ENCODE measurements at regions not wholly inside any gene's neighbourhood (a gene's known extent, or its start where the extent isn't known, plus 50 kb on each side); places are given as distances from the start of the nearest gene placed in this dataset.

DNA sequence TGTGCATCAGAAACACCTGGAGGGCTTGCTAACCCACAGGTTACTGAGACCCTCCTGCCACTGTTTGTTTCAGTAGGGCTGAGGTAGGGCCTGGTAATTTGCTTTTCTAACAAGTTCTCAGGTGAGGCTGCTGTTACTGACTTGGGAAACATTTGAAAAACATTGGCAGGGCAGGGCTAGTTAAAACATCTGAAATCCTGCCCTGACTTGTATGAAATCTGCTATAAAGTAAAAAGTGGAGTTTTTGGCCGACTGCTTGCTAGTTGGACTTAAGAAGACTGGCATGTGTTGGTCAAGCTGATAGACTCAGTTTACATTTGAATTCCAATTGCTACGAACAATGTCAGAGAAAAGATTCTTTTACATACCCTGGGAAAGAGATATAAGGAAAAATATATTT, 111.6 kb upstream of the DLX2 start:
- Mint-ChIP-seq H3K4me3 (no peak overlapping the region), H3K9me3 (no peaks in the 10 kb centered on the region), H3K27ac (no peak overlapping the region), H3K27me3 (no peaks in the 10 kb centered on the region), H3K36me3 (ENCODE audit: low read depth) (no peaks in the 10 kb centered on the region), H3K4me1 (ENCODE audit: low read depth) (peaks cover 19% of the 10 kb centered on the region)
- no peak for TF ChIP-seq CTCF (IDR thresholded peaks at IDR 0.05)
- ATAC-seq (no peak), DNase-seq (no peak)
- ChIA-PET POLR2A (no interaction called here), CTCF (no interaction called here)
- intact Hi-C loops (cut with micrococcal nuclease) = no loop called here

GRCh38 chr2:172215172-172215935, 112.7 kb upstream of the DLX2 start:
- no peak for TF ChIP-seq CTCF (IDR thresholded peaks at IDR 0.05)
- Mint-ChIP-seq H3K27me3 (no peaks in the 10 kb centered on the region), H3K36me3 (ENCODE audit: low read depth) (no peaks in the 10 kb centered on the region), H3K27ac (no peak overlapping the region), H3K4me3 (no peak overlapping the region), H3K4me1 (ENCODE audit: low read depth) (peaks cover 23% of the 10 kb centered on the region), H3K9me3 (no peaks in the 10 kb centered on the region)
- no peak for DNase-seq
- POLR2A ChIA-PET = interaction anchor here (1.0 kb wide), 1 partner anchor 250 kb away, joined by 3 read pairs; no protein-coding TSS in a partner anchor
- intact Hi-C loops (cut with micrococcal nuclease) = no loop called here
- no peak for ATAC-seq
- CTCF ChIA-PET = interaction anchor here (0.8 to 1.4 kb wide), 3 partner anchors 11 to 248 kb away, joined by 3 read pairs; no protein-coding TSS in a partner anchor

- no peak for ATAC-seq
- CTCF ChIA-PET = interaction anchor here (0.8 to 1.4 kb wide), 3 partner anchors 12 to 247 kb away, joined by 3 read pairs; no protein-coding TSS in a partner anchor
- POLR2A ChIA-PET = interaction anchor here (1.0 kb wide), 1 partner anchor 249 kb away, joined by 3 read pairs; no protein-coding TSS in a partner anchor
- Mint-ChIP-seq H3K36me3 (ENCODE audit: low read depth) (no peaks in the 10 kb centered on the region), H3K27ac (no peak overlapping the region), H3K27me3 (no peaks in the 10 kb centered on the region), H3K9me3 (no peaks in the 10 kb centered on the region), H3K4me1 (ENCODE audit: low read depth) (peaks cover 23% of the 10 kb centered on the region), H3K4me3 (no peak overlapping the region)
- intact Hi-C loops (cut with micrococcal nuclease) = no loop called here
- DNase-seq = no peak
- no peak for TF ChIP-seq CTCF (IDR thresholded peaks at IDR 0.05)
These were observed 113.2 kb upstream of the DLX2 start for GRCh38 chr2:172215936-172216335.

GRCh38 chr2:172216477-172216876, 113.8 kb upstream of the DLX2 start:
- H3K4me1 Mint-ChIP-seq (ENCODE audit: low read depth) = peaks cover 21% of the 10 kb centered on the region
- no peaks in the 10 kb centered on the region for H3K27me3 Mint-ChIP-seq
- ChIA-PET POLR2A (interaction anchor here (1.0 kb wide), 1 partner anchor 249 kb away, joined by 3 read pairs; no protein-coding TSS in a partner anchor), CTCF (interaction anchor here (0.8 to 1.4 kb wide), 2 partner anchors 12 to 246 kb away, joined by 3 read pairs; no protein-coding TSS in a partner anchor)
- H3K9me3 Mint-ChIP-seq = no peaks in the 10 kb centered on the region
- ATAC-seq = no peak
- no peaks in the 10 kb centered on the region for H3K36me3 Mint-ChIP-seq (ENCODE audit: low read depth)
- intact Hi-C loops (cut with micrococcal nuclease) = no loop called here
- no peak for DNase-seq
- TF ChIP-seq CTCF (IDR thresholded peaks at IDR 0.05) = no peak
- H3K27ac Mint-ChIP-seq = no peak overlapping the region
- H3K4me3 Mint-ChIP-seq = no peak overlapping the region

GRCh38 chr2:172219201-172219600, 116.5 kb upstream of the DLX2 start:
- H3K36me3 Mint-ChIP-seq (ENCODE audit: low read depth) = no peaks in the 10 kb centered on the region
- POLR2A ChIA-PET = interaction anchor here (1.2 kb wide), 1 partner anchor 12 kb away, joined by 5 read pairs; no protein-coding TSS in a partner anchor
- CTCF ChIA-PET = interaction anchor here (1.2 to 3.3 kb wide), 4 partner anchors 12 to 242 kb away, joined by 3 to 15 read pairs (median 4); no protein-coding TSS in a partner anchor
- no peaks in the 10 kb centered on the region for H3K27me3 Mint-ChIP-seq
- ATAC-seq (no peak), DNase-seq (no peak)
- intact Hi-C loops (cut with micrococcal nuclease) = no loop called here
- H3K4me3 Mint-ChIP-seq = no peak overlapping the region
- TF ChIP-seq CTCF (IDR thresholded peaks at IDR 0.05) = no peak
- H3K9me3 Mint-ChIP-seq = no peaks in the 10 kb centered on the region
- peaks cover 16% of the 10 kb centered on the region for H3K4me1 Mint-ChIP-seq (ENCODE audit: low read depth)
- no peak overlapping the region for H3K27ac Mint-ChIP-seq
